22Rv1 (cell line): ENCODE measurements at regions not wholly inside any gene's neighbourhood (a gene's known extent, or its start where the extent isn't known, plus 50 kb on each side); places are given as distances from the start of the nearest gene placed in this dataset.

ENCODE experiments used
- H3K27ac ChIP-seq: fragments of 450-650 bp; 2 replicates; pipeline ENCODE4 v1.5.1; 2017
- CTCF ChIP-seq: fragments of 450-650 bp; IDR thresholded peaks from 2 replicates; pipeline ENCODE4 v1.5.1; 2017; ENCODE audit warnings: mild to moderate bottlenecking
- ZFX ChIP-seq: fragments of 450-650 bp; IDR thresholded peaks from 2 replicates; pipeline ENCODE4 v1.6.1; 2017; ENCODE audit warnings: antibody characterized with exemption, borderline replicate concordance

- no peak for TF ChIP-seq CTCF
- no peak for TF ChIP-seq ZFX
- H3K27ac ChIP-seq = no peak overlapping the region
Measured at GRCh38 chr1:17923666-17924065, 168.5 kb downstream of the ACTL8 start.

GRCh38 chr1:17924578-17924977 is 169.4 kb downstream of the ACTL8 start:
- no peak for TF ChIP-seq CTCF
- no peak for TF ChIP-seq ZFX
- no peak overlapping the region for H3K27ac ChIP-seq

- H3K27ac ChIP-seq = no peak overlapping the region
- no peak for TF ChIP-seq ZFX
- TF ChIP-seq CTCF = no peak
Measured at GRCh38 chr1:17925290-17926237, 170.4 kb downstream of the ACTL8 start.

- TF ChIP-seq CTCF = no peak
- no peak for TF ChIP-seq ZFX
- H3K27ac ChIP-seq = no peak overlapping the region
Measured at GRCh38 chr1:17926906-17927305, 171.8 kb downstream of the ACTL8 start.

GRCh38 chr1:17927952-17928351 is 172.8 kb downstream of the ACTL8 start:
- H3K27ac ChIP-seq = no peak overlapping the region
- TF ChIP-seq ZFX (no peak), CTCF (no peak)

GRCh38 chr1:17929224-17929623 is 174.1 kb downstream of the ACTL8 start:
- no peak overlapping the region for H3K27ac ChIP-seq
- TF ChIP-seq CTCF = no peak
- no peak for TF ChIP-seq ZFX

- no peak for TF ChIP-seq CTCF
- TF ChIP-seq ZFX = no peak
- H3K27ac ChIP-seq = no peak overlapping the region
Measured at GRCh38 chr1:17930635-17931034, 175.5 kb downstream of the ACTL8 start.
